IPS-15b (cell line): ENCODE measurements at regions not wholly inside any gene's neighbourhood (a gene's known extent, or its start where the extent isn't known, plus 50 kb on each side); places are given as distances from the start of the nearest gene placed in this dataset.

ENCODE experiments used
- H3K27me3 ChIP-seq: one replicate; pipeline ENCODE4 v1.6.1; 2013; ENCODE audit warnings: low read length; ENCODE audit not compliant: control insufficient read depth, insufficient read depth
- H3K36me3 ChIP-seq: one replicate; pipeline ENCODE4 v1.6.1; 2013; ENCODE audit warnings: low read length; ENCODE audit not compliant: control insufficient read depth, insufficient read depth
- H3K4me1 ChIP-seq: one replicate; pipeline ENCODE4 v1.6.1; 2013; ENCODE audit warnings: mild to moderate bottlenecking, low read length; ENCODE audit not compliant: control insufficient read depth, insufficient read depth
- H3K4me3 ChIP-seq: one replicate; pipeline ENCODE4 v1.5.1; 2013; ENCODE audit warnings: low read depth, low read length
- H3K9ac ChIP-seq: one replicate; pipeline ENCODE4 v1.6.1; 2013; ENCODE audit warnings: low read depth, mild to moderate bottlenecking, low read length
- H3K9me3 ChIP-seq: one replicate; pipeline ENCODE4 v1.6.1; 2013; ENCODE audit warnings: mild to moderate bottlenecking, low read length; ENCODE audit not compliant: control insufficient read depth, insufficient read depth

GRCh38 chr1:175822580-175822979, 79.2 kb upstream of the TNR start:
- no peaks in the 10 kb centered on the region for H3K9me3 ChIP-seq
- no peaks in the 10 kb centered on the region for H3K4me1 ChIP-seq
- no peaks in the 10 kb centered on the region for H3K27me3 ChIP-seq
- H3K4me3 ChIP-seq, result no peak overlapping the region
- no peak overlapping the region for H3K9ac ChIP-seq
- no peaks in the 10 kb centered on the region for H3K36me3 ChIP-seq

GRCh38 chr1:175820456-175821025, 77.1 kb upstream of the TNR start:
- H3K9ac ChIP-seq, result no peak overlapping the region
- no peak overlapping the region for H3K4me3 ChIP-seq
- no peaks in the 10 kb centered on the region for H3K27me3 ChIP-seq
- no peaks in the 10 kb centered on the region for H3K4me1 ChIP-seq
- H3K9me3 ChIP-seq, result no peaks in the 10 kb centered on the region
- H3K36me3 ChIP-seq, result no peaks in the 10 kb centered on the region

DNA sequence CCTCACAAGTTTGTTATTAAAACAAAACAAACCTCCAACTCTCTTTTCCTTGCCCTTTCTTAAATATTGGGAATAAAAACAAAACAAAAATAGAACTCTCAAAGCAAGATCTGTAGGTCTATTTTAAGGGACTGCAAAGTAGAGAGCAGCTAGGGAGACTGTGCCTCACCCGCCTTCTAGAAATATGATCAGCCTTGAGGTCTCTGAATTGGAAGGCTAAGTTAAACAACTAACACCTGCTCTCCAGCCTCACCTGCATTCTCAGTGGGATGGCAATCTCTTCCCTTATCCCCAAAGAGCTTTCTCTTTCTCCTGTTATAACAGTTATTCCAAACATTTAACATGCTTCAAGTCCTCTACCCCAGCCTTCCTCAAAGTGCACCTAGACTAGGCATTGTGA, 75.5 kb upstream of the TNR start:
- H3K36me3 ChIP-seq, result no peaks in the 10 kb centered on the region
- H3K9ac ChIP-seq, result no peak overlapping the region
- H3K4me1 ChIP-seq, result no peaks in the 10 kb centered on the region
- H3K27me3 ChIP-seq, result no peaks in the 10 kb centered on the region
- H3K4me3 ChIP-seq, result no peak overlapping the region
- no peaks in the 10 kb centered on the region for H3K9me3 ChIP-seq

DNA sequence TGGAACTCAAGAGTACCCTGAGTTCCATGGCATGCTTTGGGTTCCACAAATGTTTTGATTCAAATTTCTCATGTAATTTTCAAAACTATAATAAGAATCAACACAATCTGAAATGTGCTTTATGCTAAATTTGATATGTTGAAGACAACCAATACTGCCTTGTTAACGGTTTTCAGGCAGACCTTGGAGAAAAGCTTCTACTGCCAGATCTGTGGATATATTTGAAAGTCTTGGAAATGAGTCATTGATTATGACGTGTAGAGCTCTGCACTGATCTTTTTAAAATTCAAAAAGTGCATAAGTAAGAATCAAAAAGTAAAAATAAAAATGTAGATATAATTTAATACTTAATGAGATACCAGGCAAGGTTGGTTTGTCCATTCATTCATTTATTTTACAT, 74.0 kb upstream of the TNR start:
- no peak overlapping the region for H3K9ac ChIP-seq
- H3K9me3 ChIP-seq, result no peaks in the 10 kb centered on the region
- no peaks in the 10 kb centered on the region for H3K27me3 ChIP-seq
- no peak overlapping the region for H3K4me3 ChIP-seq
- no peaks in the 10 kb centered on the region for H3K36me3 ChIP-seq
- H3K4me1 ChIP-seq, result no peaks in the 10 kb centered on the region

DNA sequence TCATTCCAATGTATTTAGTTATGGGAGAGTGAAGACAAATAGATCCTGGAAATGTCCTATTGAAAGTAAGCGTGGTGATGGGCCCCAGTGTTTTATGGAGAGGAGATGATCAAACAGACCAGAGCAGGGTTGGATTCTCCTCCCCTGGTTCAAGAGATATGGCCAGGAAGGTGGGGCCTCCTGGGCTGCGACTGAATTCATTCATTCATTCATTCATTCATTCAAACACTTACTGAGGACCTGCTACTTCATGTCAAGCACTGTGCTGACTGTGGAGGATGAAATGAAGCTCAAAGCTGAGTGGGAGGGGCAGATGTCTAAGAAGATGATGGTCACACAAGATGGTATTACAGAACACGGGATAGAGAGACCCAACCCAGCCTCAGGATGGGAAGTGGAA, 71.5 kb upstream of the TNR start:
- Histone ChIP-seq H3K4me3 (no peak overlapping the region), H3K9me3 (no peaks in the 10 kb centered on the region), H3K36me3 (no peaks in the 10 kb centered on the region), H3K9ac (no peak overlapping the region), H3K4me1 (no peaks in the 10 kb centered on the region), H3K27me3 (no peaks in the 10 kb centered on the region)

GRCh38 chr1:175812936-175813335, 69.5 kb upstream of the TNR start:
- Histone ChIP-seq H3K9me3 (no peaks in the 10 kb centered on the region), H3K4me3 (no peak overlapping the region), H3K4me1 (peaks cover 12% of the 10 kb centered on the region), H3K27me3 (no peaks in the 10 kb centered on the region), H3K9ac (no peak overlapping the region), H3K36me3 (no peaks in the 10 kb centered on the region)

DNA sequence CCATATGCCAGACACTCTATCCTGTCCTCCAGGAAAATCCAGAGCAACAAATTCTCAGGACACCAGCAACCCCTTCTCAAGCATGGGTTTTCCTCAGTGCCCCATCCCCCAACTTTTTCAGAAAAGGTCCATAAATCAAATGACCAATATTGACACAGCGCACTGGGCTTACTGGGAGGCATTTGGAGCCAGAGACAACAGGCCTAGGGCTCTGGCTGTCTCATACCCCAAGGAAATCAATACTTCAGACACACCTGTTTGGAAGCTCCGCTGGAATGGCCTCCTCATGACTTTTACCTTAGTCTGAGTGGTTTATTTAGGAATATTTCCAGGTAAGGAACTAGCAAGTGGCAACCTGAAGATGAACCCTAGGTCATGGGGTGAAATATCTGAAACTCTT, 66.9 kb upstream of the TNR start:
- Histone ChIP-seq H3K9ac (no peak overlapping the region), H3K27me3 (peaks cover 2% of the 10 kb centered on the region), H3K4me3 (no peak overlapping the region), H3K9me3 (no peaks in the 10 kb centered on the region), H3K36me3 (no peaks in the 10 kb centered on the region), H3K4me1 (peaks cover 12% of the 10 kb centered on the region)

- Histone ChIP-seq H3K9me3 (no peaks in the 10 kb centered on the region), H3K27me3 (peaks cover 2% of the 10 kb centered on the region), H3K4me3 (no peak overlapping the region), H3K36me3 (no peaks in the 10 kb centered on the region), H3K9ac (no peak overlapping the region), H3K4me1 (peaks cover 12% of the 10 kb centered on the region)
Measured at GRCh38 chr1:175808999-175809398, 65.6 kb upstream of the TNR start.

GRCh38 chr1:175808573-175808972, 65.2 kb upstream of the TNR start:
- no peak overlapping the region for H3K9ac ChIP-seq
- no peak overlapping the region for H3K4me3 ChIP-seq
- H3K36me3 ChIP-seq, result no peaks in the 10 kb centered on the region
- H3K27me3 ChIP-seq, result peaks cover 2% of the 10 kb centered on the region
- H3K9me3 ChIP-seq, result no peaks in the 10 kb centered on the region
- peaks cover 12% of the 10 kb centered on the region for H3K4me1 ChIP-seq

- Histone ChIP-seq H3K9me3 (no peaks in the 10 kb centered on the region), H3K27me3 (peaks cover 2% of the 10 kb centered on the region), H3K4me1 (peaks cover 12% of the 10 kb centered on the region), H3K4me3 (no peak overlapping the region), H3K36me3 (no peaks in the 10 kb centered on the region), H3K9ac (no peak overlapping the region)
Measured at GRCh38 chr1:175804561-175804960, 61.2 kb upstream of the TNR start.

DNA sequence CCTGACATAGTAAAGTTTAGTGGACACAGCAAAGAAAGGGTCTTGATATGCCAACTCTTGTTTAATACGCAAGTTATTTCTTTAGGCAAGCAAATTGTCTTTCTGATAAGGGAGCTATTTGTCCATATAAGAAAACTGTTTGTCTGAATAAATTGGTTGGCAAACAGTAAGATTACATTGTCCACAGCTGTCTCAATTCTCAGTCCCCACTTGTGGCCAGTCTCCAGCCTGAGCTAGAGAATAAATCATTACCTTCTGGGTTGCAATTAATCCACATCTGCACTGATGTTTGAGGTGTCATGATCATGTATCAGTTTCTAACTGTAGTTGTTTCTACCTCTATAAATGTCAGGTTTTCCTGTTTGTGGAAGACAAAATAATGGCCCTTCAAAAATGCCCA, 60.0 kb upstream of the TNR start:
- no peaks in the 10 kb centered on the region for H3K36me3 ChIP-seq
- H3K9ac ChIP-seq, result no peak overlapping the region
- no peaks in the 10 kb centered on the region for H3K9me3 ChIP-seq

GRCh38 chr1:175802407-175803123, 59.2 kb upstream of the TNR start:
- Histone ChIP-seq H3K4me3 (no peak overlapping the region), H3K27me3 (no peaks in the 10 kb centered on the region)

More for the DNA sequence above, 60.0 kb upstream of the TNR start:
- Histone ChIP-seq H3K4me1 (peaks cover 1% of the 10 kb centered on the region), H3K27me3 (peaks cover 2% of the 10 kb centered on the region), H3K4me3 (no peak overlapping the region)

More at GRCh38 chr1:175802407-175803123, 59.2 kb upstream of the TNR start:
- Histone ChIP-seq H3K9ac (no peak overlapping the region), H3K9me3 (no peaks in the 10 kb centered on the region), H3K36me3 (no peaks in the 10 kb centered on the region), H3K4me1 (no peaks in the 10 kb centered on the region)
